ENCODE measurements at regions not wholly inside any gene's neighbourhood (a gene's known extent, or its start where the extent isn't known, plus 50 kb on each side); places are given as distances from the start of the nearest gene placed in this dataset.

DNA sequence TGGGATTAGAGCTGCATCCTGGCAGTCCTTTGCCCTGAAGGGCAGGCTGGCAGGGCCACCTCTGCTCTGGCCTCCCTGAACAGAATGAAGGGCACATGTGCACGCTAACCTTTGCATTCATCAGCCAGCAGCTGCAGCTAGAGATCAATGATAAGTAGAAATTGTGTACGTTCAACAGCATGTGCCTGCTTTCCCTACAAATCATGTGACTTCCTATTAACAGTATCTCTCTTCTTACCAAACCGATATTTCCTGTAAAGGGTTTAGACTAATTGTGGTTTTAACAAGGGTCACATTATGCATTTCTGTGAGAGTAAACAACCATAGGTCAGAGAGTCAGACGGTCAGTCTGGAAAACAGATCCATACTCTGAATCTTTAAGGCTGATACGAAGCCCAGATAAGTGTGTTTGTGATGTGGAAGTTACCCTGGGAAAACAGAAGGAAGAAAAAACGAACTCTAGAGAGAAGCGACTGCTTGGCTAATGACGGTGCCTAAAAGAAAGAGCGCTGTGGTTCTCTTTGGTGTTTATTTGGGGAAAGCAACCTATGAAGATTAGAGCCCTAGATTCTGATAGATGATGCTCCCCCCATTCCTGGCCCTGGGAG, 219.4 kb downstream of the MAF start:
- TF ChIP-seq POLR2A (IDR thresholded peaks at IDR 0.05; ENCODE audit: control extremely low read depth in 1 of 2, low read depth in 2 of 2, low read length in 2 of 2) (no peak), PHF8 (conservative IDR thresholded peaks at IDR 0.05; ENCODE audit: low read depth, low read length) (no peak)
- TF ChIP-seq, protein P1, sequence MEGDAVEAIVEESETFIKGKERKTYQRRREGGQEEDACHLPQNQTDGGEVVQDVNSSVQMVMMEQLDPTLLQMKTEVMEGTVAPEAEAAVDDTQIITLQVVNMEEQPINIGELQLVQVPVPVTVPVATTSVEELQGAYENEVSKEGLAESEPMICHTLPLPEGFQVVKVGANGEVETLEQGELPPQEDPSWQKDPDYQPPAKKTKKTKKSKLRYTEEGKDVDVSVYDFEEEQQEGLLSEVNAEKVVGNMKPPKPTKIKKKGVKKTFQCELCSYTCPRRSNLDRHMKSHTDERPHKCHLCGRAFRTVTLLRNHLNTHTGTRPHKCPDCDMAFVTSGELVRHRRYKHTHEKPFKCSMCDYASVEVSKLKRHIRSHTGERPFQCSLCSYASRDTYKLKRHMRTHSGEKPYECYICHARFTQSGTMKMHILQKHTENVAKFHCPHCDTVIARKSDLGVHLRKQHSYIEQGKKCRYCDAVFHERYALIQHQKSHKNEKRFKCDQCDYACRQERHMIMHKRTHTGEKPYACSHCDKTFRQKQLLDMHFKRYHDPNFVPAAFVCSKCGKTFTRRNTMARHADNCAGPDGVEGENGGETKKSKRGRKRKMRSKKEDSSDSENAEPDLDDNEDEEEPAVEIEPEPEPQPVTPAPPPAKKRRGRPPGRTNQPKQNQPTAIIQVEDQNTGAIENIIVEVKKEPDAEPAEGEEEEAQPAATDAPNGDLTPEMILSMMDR (IDR thresholded peaks at IDR 0.05; ENCODE audit: control extremely low read depth in 1 of 3, insufficient read depth in 1 of 3, low read depth in 1 of 3, low read length in 3 of 3): no peak

All from H1 (cell line).